Suprapubic skin (tissue), 4 donors: ENCODE measurements at regions not wholly inside any gene's neighbourhood (a gene's known extent, or its start where the extent isn't known, plus 50 kb on each side); places are given as distances from the start of the nearest gene placed in this dataset.
"Not testable (repeated sequence)": the region's sequence is repeated elsewhere in the genome, so short reads cannot be mapped to it uniquely, and the experiment has no call there.

Source experiments
- DNase-seq, 2 donors: peaks; one replicate each; pipeline ENCODE4 v3.0.0-alpha.2; 2019; ENCODE audit warnings: low spot score in 2 of 2
- H3K27ac ChIP-seq: fragments of 200-600 bp; sonication (generic); one replicate; pipeline ENCODE4 v1.5.1; 2019
- H3K27me3 ChIP-seq: fragments of 200-600 bp; sonication (generic); one replicate; pipeline ENCODE4 v1.5.1; 2019
- H3K36me3 ChIP-seq: fragments of 200-600 bp; sonication (generic); one replicate; pipeline ENCODE4 v1.5.1; 2019
- H3K4me1 ChIP-seq: fragments of 200-600 bp; sonication (generic); one replicate; pipeline ENCODE4 v1.5.1; 2019
- H3K4me3 ChIP-seq: fragments of 200-600 bp; sonication (generic); one replicate; pipeline ENCODE4 v1.5.1; 2019; ENCODE audit warnings: mild to moderate bottlenecking
- H3K9me3 ChIP-seq: fragments of 200-600 bp; sonication (generic); one replicate; pipeline ENCODE4 v1.5.1; 2019
- CTCF ChIP-seq, 2 donors: fragments of 200-600 bp in 1 of 2; fragments of 450-650 bp in 1 of 2; sonication (generic) in 1 of 2; IDR thresholded peaks; one replicate each; pipeline ENCODE4 v1.5.1; 2016 to 2019; ENCODE audit warnings: antibody characterized with exemption in 2 of 2, mild to moderate bottlenecking in 1 of 2, moderate library complexity in 1 of 2
- EP300 ChIP-seq: sonication (generic); formaldehyde crosslinking; IDR thresholded peaks from one replicate; pipeline ENCODE4 v1.6.1; 2017; ENCODE audit warnings: antibody characterized with exemption
- POLR2A ChIP-seq, 2 donors: fragments of 450-650 bp; IDR thresholded peaks; one replicate each; pipeline ENCODE4 v1.6.1; 2017; ENCODE audit warnings: antibody characterized with exemption in 2 of 2, mild to moderate bottlenecking in 2 of 2, moderate library complexity in 2 of 2
- POLR2AphosphoS5 ChIP-seq, 3 donors: sonication (generic); formaldehyde crosslinking; IDR thresholded peaks; one replicate each; pipeline ENCODE4 v1.6.1; 2017; ENCODE audit warnings: antibody characterized with exemption in 3 of 3
- WGBS: methylation state at CpG from one replicate; pipeline ENCODE4 v1.1.5; 2018; 5-methylcytosine and 5-hydroxymethylcytosine counted together

GRCh38 chr16:86735727-86736126 is 157.4 kb downstream of the FOXL1 start:
- WGBS: 72% methylated on average over 2 of the region's 2 CpGs
- H3K27ac ChIP-seq: no peak overlapping the region
- H3K27me3 ChIP-seq: peaks cover 63% of the 10 kb centered on the region
- no peak for DNase-seq
- no peaks in the 10 kb centered on the region for H3K9me3 ChIP-seq
- no peak for TF ChIP-seq POLR2AphosphoS5 (IDR thresholded peaks at IDR 0.05)
- TF ChIP-seq EP300: no peak
- no peaks in the 10 kb centered on the region for H3K36me3 ChIP-seq
- H3K4me3 ChIP-seq: no peak overlapping the region
- peaks cover 7% of the 10 kb centered on the region for H3K4me1 ChIP-seq

GRCh38 chr16:86736502-86736901 is 158.2 kb downstream of the FOXL1 start:
- no peaks in the 10 kb centered on the region for H3K9me3 ChIP-seq
- H3K4me1 ChIP-seq: peaks cover 15% of the 10 kb centered on the region
- H3K27ac ChIP-seq: no peak overlapping the region
- H3K4me3 ChIP-seq: no peak overlapping the region
- peaks cover 62% of the 10 kb centered on the region for H3K27me3 ChIP-seq
- TF ChIP-seq CTCF (IDR thresholded peaks at IDR 0.05) (no peak), POLR2A (IDR thresholded peaks at IDR 0.05) (no peak)
- no peaks in the 10 kb centered on the region for H3K36me3 ChIP-seq
- DNase-seq: no peak
- WGBS: 90% methylated on average over 7 of the region's 7 CpGs

GRCh38 chr16:86737083-86737482 is 158.7 kb downstream of the FOXL1 start:
- Histone ChIP-seq H3K4me1 (peaks cover 16% of the 10 kb centered on the region), H3K27ac (no peak overlapping the region), H3K4me3 (no peak overlapping the region), H3K9me3 (no peaks in the 10 kb centered on the region), H3K36me3 (no peaks in the 10 kb centered on the region), H3K27me3 (peaks cover 57% of the 10 kb centered on the region)
- WGBS: 77% methylated on average over 7 of the region's 7 CpGs
- no peak for TF ChIP-seq EP300
- no peak for TF ChIP-seq POLR2A (IDR thresholded peaks at IDR 0.05)
- no peak for TF ChIP-seq POLR2AphosphoS5 (IDR thresholded peaks at IDR 0.05)
- TF ChIP-seq CTCF (IDR thresholded peaks at IDR 0.05): no peak
- no peak for DNase-seq

- H3K27ac ChIP-seq, DNase-seq, H3K36me3 ChIP-seq, H3K9me3 ChIP-seq, H3K4me3 ChIP-seq: not testable (repeated sequence)
- Histone ChIP-seq H3K27me3 (peaks cover 44% of the 10 kb centered on the region), H3K4me1 (peaks cover 16% of the 10 kb centered on the region)
- WGBS: 94% methylated on average over 35 of the region's 35 CpGs
Observed at GRCh38 chr16:86738322-86738721, 160.0 kb downstream of the FOXL1 start.

- Histone ChIP-seq H3K36me3 (no peaks in the 10 kb centered on the region), H3K27ac (no peak overlapping the region), H3K27me3 (peaks cover 36% of the 10 kb centered on the region), H3K4me1 (peaks cover 9% of the 10 kb centered on the region), H3K9me3 (no peaks in the 10 kb centered on the region), H3K4me3 (no peak overlapping the region)
- TF ChIP-seq POLR2A (IDR thresholded peaks at IDR 0.05) (no peak), CTCF (IDR thresholded peaks at IDR 0.05) (no peak), POLR2AphosphoS5 (IDR thresholded peaks at IDR 0.05) (no peak), EP300 (no peak)
- DNase-seq: no peak
- 88% methylated on average over 3 of the region's 3 CpGs for WGBS
Observed at GRCh38 chr16:86739178-86739577, 160.8 kb downstream of the FOXL1 start.

- TF ChIP-seq EP300 (no peak), POLR2A (IDR thresholded peaks at IDR 0.05) (no peak), POLR2AphosphoS5 (IDR thresholded peaks at IDR 0.05) (no peak), CTCF (IDR thresholded peaks at IDR 0.05) (no peak)
- 54% methylated on average over 11 of the region's 11 CpGs for WGBS
- Histone ChIP-seq H3K36me3 (no peaks in the 10 kb centered on the region), H3K4me3 (no peak overlapping the region), H3K4me1 (peaks cover 9% of the 10 kb centered on the region), H3K27me3 (peaks cover 30% of the 10 kb centered on the region), H3K27ac (no peak overlapping the region), H3K9me3 (no peaks in the 10 kb centered on the region)
- no peak for DNase-seq
Observed at GRCh38 chr16:86739808-86740207, 161.5 kb downstream of the FOXL1 start.
